PC-9 (cell line): ENCODE measurements at regions not wholly inside any gene's neighbourhood (a gene's known extent, or its start where the extent isn't known, plus 50 kb on each side); places are given as distances from the start of the nearest gene placed in this dataset.

Source experiments
- BruUV-seq: library from RNA; stranded (reverse); fragments of 400-500 nt; replicated peaks from 2 replicates; lab custom pipeline; 2021; lab: Mats Ljungman, UMichigan
- CTCF ChIA-PET: fragments of 300-600 bp; sonication (Branson Sonifier 250); formaldehyde crosslinking; loops from one replicate; lab custom pipeline; 2022; ENCODE audit warnings: antibody characterized with exemption; lab: Charles Lee
- POLR2A ChIA-PET: fragments of 300-600 bp; sonication (Branson Sonifier 250); formaldehyde crosslinking; loops from one replicate; lab custom pipeline; 2022; ENCODE audit warnings: antibody characterized with exemption; ENCODE audit not compliant: unreplicated experiment; lab: Charles Lee
- DNase-seq, 2 experiments: peaks; one replicate each; pipeline versions ENCODE4 v3.0.0 to v3.0.0-alpha.2; 2015 to 2022; ENCODE audit warnings: mixed read lengths in 1 of 2
- H2AFZ ChIP-seq: fragments of 200-600 bp; sonication (generic); 2 replicates; pipeline ENCODE4 v1.8.1; 2017; ENCODE audit warnings: antibody characterized with exemption
- H3F3A ChIP-seq: fragments of 200-600 bp; sonication (generic); 2 replicates; pipeline ENCODE4 v1.8.1; 2017; ENCODE audit warnings: antibody characterized with exemption, mild to moderate bottlenecking, low read depth; ENCODE audit not compliant: insufficient read depth
- H3K27ac ChIP-seq: fragments of 200-600 bp; sonication (generic); 2 replicates; pipeline ENCODE4 v1.6.1; 2016; ENCODE audit warnings: mixed run types
- H3K27me3 ChIP-seq: fragments of 200-600 bp; sonication (generic); 2 replicates; pipeline ENCODE4 v1.6.1; 2016; ENCODE audit warnings: low read depth, mixed run types; ENCODE audit not compliant: insufficient read depth
- H3K36me3 ChIP-seq: fragments of 200-600 bp; sonication (generic); 2 replicates; pipeline ENCODE4 v1.6.1; 2016; ENCODE audit warnings: low read depth, mixed run types
- H3K4me1 ChIP-seq: fragments of 200-600 bp; sonication (generic); replicated peaks from 2 replicates; pipeline ENCODE4 v1.6.1; 2016; ENCODE audit warnings: mixed run types; ENCODE audit not compliant: insufficient read depth
- H3K4me2 ChIP-seq: fragments of 200-600 bp; sonication (generic); 2 replicates; pipeline ENCODE4 v1.6.1; 2017; ENCODE audit warnings: mixed run types
- H3K4me3 ChIP-seq: fragments of 200-600 bp; sonication (generic); 2 replicates; pipeline ENCODE4 v1.6.1; 2016; ENCODE audit warnings: mixed run types
- H3K79me2 ChIP-seq: fragments of 200-600 bp; sonication (generic); 2 replicates; pipeline ENCODE4 v1.6.1; 2017; ENCODE audit warnings: low read depth, mixed run types
- H3K9me2 ChIP-seq: fragments of 200-600 bp; sonication (generic); 2 replicates; pipeline ENCODE4 v1.8.1; 2017; ENCODE audit warnings: mild to moderate bottlenecking; ENCODE audit not compliant: insufficient read depth
- H3K9me3 ChIP-seq: fragments of 200-600 bp; sonication (generic); 2 replicates; pipeline ENCODE4 v1.8.1; 2016; ENCODE audit warnings: low read depth; ENCODE audit not compliant: insufficient read depth
- H4K20me1 ChIP-seq: fragments of 200-600 bp; sonication (generic); 2 replicates; pipeline ENCODE4 v1.8.1; 2017; ENCODE audit not compliant: insufficient read depth
- CTCF ChIP-seq: fragments of 200-600 bp; sonication (generic); conservative IDR thresholded peaks from 2 replicates; pipeline ENCODE4 v1.6.1; 2017; ENCODE audit warnings: mixed run types, antibody characterized with exemption, mild to moderate bottlenecking, moderate library complexity
- EZH2 ChIP-seq: fragments of 200-600 bp; sonication (generic); IDR thresholded peaks from 2 replicates; pipeline ENCODE4 v1.8.0; 2017; ENCODE audit warnings: antibody characterized with exemption, low read depth
- intact Hi-C: fragments of 100-400 bp; cut with micrococcal nuclease; formaldehyde crosslinking; loops from one replicate; pipeline ENCODE4 v1.10.0; 2022; ENCODE audit not compliant: unreplicated experiment

- no peaks in the 10 kb centered on the region for H3F3A ChIP-seq
- H3K4me3 ChIP-seq = no peak overlapping the region
- DNase-seq = no peak
- no peaks in the 10 kb centered on the region for H3K36me3 ChIP-seq
- no peaks in the 10 kb centered on the region for H3K79me2 ChIP-seq
- no peak for TF ChIP-seq CTCF
- no peak for TF ChIP-seq EZH2
- no peak overlapping the region for H3K4me2 ChIP-seq
- intact Hi-C loops = loop anchor here (10.0 kb wide), 1 partner anchor 196 kb away; no protein-coding TSS in a partner anchor
- H3K27me3 ChIP-seq = peaks cover 32% of the 10 kb centered on the region; the same call in 1 of the 2 replicates
- H3K4me1 ChIP-seq = no peaks in the 10 kb centered on the region
- POLR2A ChIA-PET = no interaction called here
- no peaks in the 10 kb centered on the region for H3K9me2 ChIP-seq
- H3K27ac ChIP-seq = no peak overlapping the region
- CTCF ChIA-PET = no interaction called here
- no peaks in the 10 kb centered on the region for H4K20me1 ChIP-seq
- H3K9me3 ChIP-seq = no peaks in the 10 kb centered on the region
- no TSS peak for BruUV-seq
- no peak overlapping the region for H2AFZ ChIP-seq
These were observed 144.4 kb upstream of the SSTR4 start for GRCh38 chr20:22890594-22891300.

- Histone ChIP-seq H3F3A (0 out of 2 replicates have a peak, but pooled peaks cover 3% of the 10 kb centered on the region), H3K27ac (no peak overlapping the region), H2AFZ (no peak overlapping the region), H4K20me1 (no peaks in the 10 kb centered on the region), H3K27me3 (peaks cover 5% of the 10 kb centered on the region), H3K4me3 (no peak overlapping the region), H3K4me1 (no peaks in the 10 kb centered on the region), H3K36me3 (no peaks in the 10 kb centered on the region), H3K9me2 (no peaks in the 10 kb centered on the region), H3K4me2 (no peak overlapping the region), H3K9me3 (peaks cover 6% of the 10 kb centered on the region; the same call in 1 of the 2 replicates), H3K79me2 (no peaks in the 10 kb centered on the region)
- intact Hi-C loops = no loop called here
- no peak for DNase-seq
- ChIA-PET POLR2A (no interaction called here), CTCF (no interaction called here)
- BruUV-seq = no TSS peak
- TF ChIP-seq CTCF = no peak
- no peak for TF ChIP-seq EZH2
These were observed 133.9 kb upstream of the SSTR4 start for GRCh38 chr20:22901164-22901563.

GRCh38 chr20:22901921-22902320 lies 133.2 kb upstream of the SSTR4 start:
- peaks cover 6% of the 10 kb centered on the region; the same call in 1 of the 2 replicates for H3K9me3 ChIP-seq

More at GRCh38 chr20:22901921-22902320, 133.2 kb upstream of the SSTR4 start:
- Histone ChIP-seq H3K27me3 (peaks cover 5% of the 10 kb centered on the region), H3K9me2 (no peaks in the 10 kb centered on the region), H3K4me1 (no peaks in the 10 kb centered on the region), H3K36me3 (no peaks in the 10 kb centered on the region), H3K4me2 (no peak overlapping the region), H4K20me1 (no peaks in the 10 kb centered on the region), H2AFZ (no peak overlapping the region), H3K27ac (no peak overlapping the region), H3K4me3 (no peak overlapping the region), H3F3A (0 out of 2 replicates have a peak, but pooled peaks cover 3% of the 10 kb centered on the region), H3K79me2 (no peaks in the 10 kb centered on the region)
- DNase-seq = no peak
- TF ChIP-seq CTCF (no peak), EZH2 (no peak)
- no TSS peak for BruUV-seq
- POLR2A ChIA-PET = no interaction called here
- CTCF ChIA-PET = no interaction called here
- intact Hi-C loops = no loop called here
